ENCODE measurements at regions not wholly inside any gene's neighbourhood (a gene's known extent, or its start where the extent isn't known, plus 50 kb on each side); places are given as distances from the start of the nearest gene placed in this dataset.

DNA sequence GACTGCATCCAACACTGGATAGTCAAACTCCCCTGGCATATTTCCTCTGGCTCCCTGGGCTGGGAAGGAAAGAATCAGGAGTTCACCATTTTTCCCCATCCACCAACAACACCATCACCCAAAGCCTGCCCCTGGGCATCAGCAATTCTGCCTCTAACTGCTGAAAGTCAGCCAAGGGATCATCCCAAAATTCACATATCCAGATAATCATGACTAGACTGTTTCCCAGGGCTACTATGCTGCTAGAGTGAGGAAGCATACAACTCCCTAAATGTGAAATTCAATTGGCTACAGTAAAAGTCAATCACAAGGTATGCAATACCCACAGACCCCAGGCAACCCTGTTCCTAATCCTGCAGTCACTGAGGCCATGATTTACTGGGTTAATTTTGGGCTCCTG lies 230.6 kb downstream of the C16orf95 start:
- Histone ChIP-seq H3K4me3 (no peak overlapping the region), H3K36me3 (ENCODE audit: control insufficient read depth in 2 of 2, insufficient read depth in 2 of 2, low read length in 1 of 2) (no peaks in the 10 kb centered on the region), H3K9me3 (replicated peaks; ENCODE audit: control insufficient read depth, insufficient read depth, low read length) (no peaks in the 10 kb centered on the region; the same call in 2 of the 3 replicates), H3K27ac (ENCODE audit: control insufficient read depth, insufficient read depth) (no peak overlapping the region), H3K4me2 (ENCODE audit: control insufficient read depth, insufficient read depth) (no peak overlapping the region), H3K27me3 (replicated peaks in 1 of 2; ENCODE audit: control insufficient read depth in 2 of 2, insufficient read depth in 2 of 2, low read length in 1 of 2) (no peaks in the 10 kb centered on the region), H2AFZ (ENCODE audit: control insufficient read depth, low read depth, low read length) (no peak overlapping the region), H3K79me2 (ENCODE audit: control insufficient read depth, insufficient read depth, low read length) (no peaks in the 10 kb centered on the region), H4K20me1 (ENCODE audit: control insufficient read depth, insufficient read depth) (no peaks in the 10 kb centered on the region), H3K9ac (ENCODE audit: control insufficient read depth, insufficient read depth, low read length) (no peak overlapping the region), H3K4me1 (ENCODE audit: control insufficient read depth, insufficient read depth, low read length) (no peaks in the 10 kb centered on the region)
- FAIRE-seq (no peak), DNase-seq (ENCODE audit: low read depth, low spot score) (no peak), ATAC-seq (no peak)
- TF ChIP-seq EZH2 (IDR thresholded peaks at IDR 0.05; ENCODE audit: borderline replicate concordance, control insufficient read depth, low read depth, low read length), result no peak
- TF ChIP-seq FOXK2 (IDR thresholded peaks at IDR 0.05), result no peak
- TF ChIP-seq, protein P1, sequence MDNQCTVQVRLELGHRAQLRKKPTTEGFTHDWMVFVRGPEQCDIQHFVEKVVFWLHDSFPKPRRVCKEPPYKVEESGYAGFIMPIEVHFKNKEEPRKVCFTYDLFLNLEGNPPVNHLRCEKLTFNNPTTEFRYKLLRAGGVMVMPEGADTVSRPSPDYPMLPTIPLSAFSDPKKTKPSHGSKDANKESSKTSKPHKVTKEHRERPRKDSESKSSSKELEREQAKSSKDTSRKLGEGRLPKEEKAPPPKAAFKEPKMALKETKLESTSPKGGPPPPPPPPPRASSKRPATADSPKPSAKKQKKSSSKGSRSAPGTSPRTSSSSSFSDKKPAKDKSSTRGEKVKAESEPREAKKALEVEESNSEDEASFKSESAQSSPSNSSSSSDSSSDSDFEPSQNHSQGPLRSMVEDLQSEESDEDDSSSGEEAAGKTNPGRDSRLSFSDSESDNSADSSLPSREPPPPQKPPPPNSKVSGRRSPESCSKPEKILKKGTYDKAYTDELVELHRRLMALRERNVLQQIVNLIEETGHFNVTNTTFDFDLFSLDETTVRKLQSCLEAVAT (IDR thresholded peaks at IDR 0.05), result no peak
- TF ChIP-seq MTA2 (IDR thresholded peaks at IDR 0.05; ENCODE audit: low read depth), result no peak
- TF ChIP-seq, protein P2, sequence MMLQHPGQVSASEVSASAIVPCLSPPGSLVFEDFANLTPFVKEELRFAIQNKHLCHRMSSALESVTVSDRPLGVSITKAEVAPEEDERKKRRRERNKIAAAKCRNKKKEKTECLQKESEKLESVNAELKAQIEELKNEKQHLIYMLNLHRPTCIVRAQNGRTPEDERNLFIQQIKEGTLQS (IDR thresholded peaks at IDR 0.05; ENCODE audit: borderline replicate concordance, extremely low read depth, low read depth, low read length), result no peak
- no peak for TF ChIP-seq POLR2AphosphoS2 (IDR thresholded peaks at IDR 0.05; ENCODE audit: low read depth, low read length)
- no peak for TF ChIP-seq POLR2A (IDR thresholded peaks at IDR 0.05; ENCODE audit: low read depth, low read length)
- no peak for TF ChIP-seq HCFC1 (IDR thresholded peaks at IDR 0.05; ENCODE audit: low read length)
- TF ChIP-seq SIN3A (IDR thresholded peaks at IDR 0.05; ENCODE audit: low read depth, low read length), result no peak
- TF ChIP-seq, protein P3, sequence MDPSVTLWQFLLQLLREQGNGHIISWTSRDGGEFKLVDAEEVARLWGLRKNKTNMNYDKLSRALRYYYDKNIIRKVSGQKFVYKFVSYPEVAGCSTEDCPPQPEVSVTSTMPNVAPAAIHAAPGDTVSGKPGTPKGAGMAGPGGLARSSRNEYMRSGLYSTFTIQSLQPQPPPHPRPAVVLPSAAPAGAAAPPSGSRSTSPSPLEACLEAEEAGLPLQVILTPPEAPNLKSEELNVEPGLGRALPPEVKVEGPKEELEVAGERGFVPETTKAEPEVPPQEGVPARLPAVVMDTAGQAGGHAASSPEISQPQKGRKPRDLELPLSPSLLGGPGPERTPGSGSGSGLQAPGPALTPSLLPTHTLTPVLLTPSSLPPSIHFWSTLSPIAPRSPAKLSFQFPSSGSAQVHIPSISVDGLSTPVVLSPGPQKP (IDR thresholded peaks at IDR 0.05; ENCODE audit: low read depth, low read length), result no peak
- RAD21 ChIA-PET (ENCODE audit: unreplicated experiment), result no interaction called here
- intact Hi-C loops (cut with micrococcal nuclease; ENCODE audit: unreplicated experiment) (no loop called here), in situ Hi-C loops (cut with MboI) (no loop called here)
- CTCF ChIA-PET, result no interaction called here
- no TSS peak for BruUV-seq (replicated peaks)
- SMC1A ChIA-PET (ENCODE audit: uncharacterized antibody, unreplicated experiment), result no interaction called here
- POLR2A ChIA-PET, result no interaction called here
